Lower leg skin (tissue), 3 donors: ENCODE measurements at regions not wholly inside any gene's neighbourhood (a gene's known extent, or its start where the extent isn't known, plus 50 kb on each side); places are given as distances from the start of the nearest gene placed in this dataset.

Experiments
- CTCF ChIP-seq, 3 donors: fragments of 450-650 bp; IDR thresholded peaks; one replicate each; pipeline ENCODE4 v1.5.1; 2016; ENCODE audit warnings: antibody characterized with exemption in 3 of 3, mild to moderate bottlenecking in 3 of 3, moderate library complexity in 2 of 3
- POLR2A ChIP-seq, 2 donors: fragments of 450-650 bp; IDR thresholded peaks; one replicate each; pipeline ENCODE4 v1.6.1; 2016 to 2017; ENCODE audit warnings: antibody characterized with exemption in 2 of 2, mild to moderate bottlenecking in 1 of 2, moderate library complexity in 1 of 2

DNA sequence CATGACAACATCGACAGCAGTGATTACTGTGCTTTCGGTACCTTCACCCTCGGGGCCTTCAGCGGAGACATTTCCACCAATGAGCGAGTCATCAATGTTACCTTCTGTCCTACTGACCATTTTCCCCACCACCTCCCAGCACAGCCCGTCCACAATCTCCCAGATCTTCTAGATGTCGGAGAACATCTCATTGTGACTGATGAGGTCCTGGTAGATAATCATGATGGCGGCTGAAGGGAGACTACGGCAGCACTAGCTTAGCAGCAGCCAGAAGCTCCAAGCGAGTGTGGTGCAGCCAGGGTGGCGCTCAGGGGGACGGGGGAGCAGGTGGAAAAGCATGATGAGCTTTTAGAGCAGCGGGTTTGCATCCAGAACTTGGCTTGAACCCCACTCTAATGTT lies 379.0 kb downstream of the TLR4 start:
- TF ChIP-seq CTCF (IDR thresholded peaks at IDR 0.05) (no peak), POLR2A (IDR thresholded peaks at IDR 0.05) (no peak)
